ENCODE measurements at regions not wholly inside any gene's neighbourhood (a gene's known extent, or its start where the extent isn't known, plus 50 kb on each side); places are given as distances from the start of the nearest gene placed in this dataset.

DNA sequence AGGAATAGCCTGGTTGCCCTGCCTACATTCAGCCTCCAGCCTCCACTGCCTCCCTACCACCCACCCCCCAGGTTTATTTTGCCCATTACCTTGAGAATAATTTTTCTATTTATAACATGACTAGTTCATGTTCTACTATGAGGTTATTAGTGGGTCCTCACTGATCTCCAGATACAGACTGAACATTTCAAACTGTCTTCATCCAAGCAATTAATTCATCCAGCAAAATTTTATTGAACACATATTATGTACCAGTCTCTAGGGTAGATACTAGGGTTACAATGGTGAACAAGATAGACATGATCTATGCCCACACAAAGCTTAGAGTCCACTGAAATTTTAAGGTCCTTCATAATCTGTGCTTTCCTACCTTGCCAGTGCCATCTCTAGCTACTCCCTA, 51.6 kb upstream of the FHIP2A start:
- Histone ChIP-seq H2AFZ (ENCODE audit: low read length) (no peak overlapping the region), H4K91ac (replicated peaks; ENCODE audit: insufficient read length, low read length) (no peak overlapping the region), H3K27me3 (replicated peaks in 1 of 4; ENCODE audit: control insufficient read depth in 3 of 4, extremely low read depth in 1 of 4, insufficient read depth in 3 of 4, low read length in 3 of 4) (peaks cover 0 to 8% (median 4%) of the 10 kb centered on the region in 4 experiments; a peak in 4 of 7 replicates), H3K56ac (replicated peaks; ENCODE audit: insufficient read length, low read depth, low read length) (no peak overlapping the region), H3K14ac (ENCODE audit: insufficient read length) (no peak overlapping the region), H3K4ac (replicated peaks; ENCODE audit: insufficient read length, low read depth, low read length) (no peak overlapping the region), H3K4me1 (replicated peaks in 1 of 4; ENCODE audit: control insufficient read depth in 3 of 4, insufficient read depth in 4 of 4, low read length in 3 of 4) (peaks cover 0 to 2% (median under 1%) of the 10 kb centered on the region in 4 experiments; a peak in 2 of 7 replicates), H2BK15ac (ENCODE audit: low read length) (no peak overlapping the region), H2BK20ac (ENCODE audit: low read length) (no peak overlapping the region), H3K79me1 (ENCODE audit: low read depth, low read length) (no peaks in the 10 kb centered on the region), H4K8ac (ENCODE audit: extremely low read depth, insufficient read depth, low read length) (no peak overlapping the region), H3K4me2 (ENCODE audit: insufficient read depth in 1 of 2, low read depth in 2 of 2, low read length in 2 of 2) (no peak overlapping the region), H4K20me1 (replicated peaks in 1 of 2; ENCODE audit: control insufficient read depth in 1 of 2, insufficient read depth in 2 of 2, low read length in 2 of 2) (no peaks in the 10 kb centered on the region), H4K5ac (ENCODE audit: insufficient read length, low read depth, low read length) (no peak overlapping the region), H3K9ac (replicated peaks in 1 of 4; ENCODE audit: extremely low read depth in 1 of 4, low read depth in 3 of 4, low read length in 3 of 4) (no peak overlapping the region), H3K4me3 (ENCODE audit: extremely low read depth in 1 of 4, insufficient read depth in 2 of 4, low read depth in 3 of 4, low read length in 4 of 4) (no peak overlapping the region), H2BK5ac (ENCODE audit: low read depth, low read length) (no peak overlapping the region), H2AK5ac (ENCODE audit: low read depth, low read length) (no peak overlapping the region), H3K27ac (ENCODE audit: low read depth, low read length) (no peak overlapping the region), H3K18ac (ENCODE audit: extremely low read depth, low read length) (no peak overlapping the region), H3K36me3 (ENCODE audit: control insufficient read depth in 2 of 4, insufficient read depth in 4 of 4, low read length in 3 of 4) (no peaks in the 10 kb centered on the region), H3K79me2 (ENCODE audit: control insufficient read depth in 1 of 2, insufficient read depth in 2 of 2, low read length in 2 of 2) (no peaks in the 10 kb centered on the region), H2BK120ac (replicated peaks; ENCODE audit: low read depth, low read length) (no peak overlapping the region), H3K9me3 (ENCODE audit: insufficient read depth in 2 of 2, low read depth in 1 of 2, low read length in 1 of 2) (no peaks in the 10 kb centered on the region), H3K23me2 (ENCODE audit: low read depth, low read length) (peaks cover 6% of the 10 kb centered on the region; the same call in 1 of the 2 replicates), H2BK12ac (ENCODE audit: low read depth, low read length) (no peak overlapping the region), H3K23ac (ENCODE audit: insufficient read length) (no peak overlapping the region)
- ChIA-PET CTCF (ENCODE audit: partially characterized antibody) (no interaction called here), POLR2A (ENCODE audit: partially characterized antibody) (interaction anchor here (0.6 kb wide), 1 partner anchor 13 kb away, joined by 3 read pairs; no protein-coding TSS in a partner anchor)
- TF ChIP-seq TAF7 (optimal IDR thresholded peaks at IDR 0.05; ENCODE audit: borderline replicate concordance, low read depth, low read length) (no peak), CHD2 (IDR thresholded peaks at IDR 0.05; ENCODE audit: low read length) (no peak), GTF2F1 (IDR thresholded peaks at IDR 0.05; ENCODE audit: borderline replicate concordance, low read depth, low read length) (no peak), YY1 (IDR thresholded peaks at IDR 0.05; ENCODE audit: low read depth, low read length) (no peak), EP300 (IDR thresholded peaks at IDR 0.05; ENCODE audit: borderline replicate concordance in 1 of 2, low read depth in 2 of 2, low read length in 2 of 2) (no peak), HDAC6 (IDR thresholded peaks at IDR 0.05; ENCODE audit: low read depth, low read length) (no peak), CREB1 (IDR thresholded peaks at IDR 0.05) (no peak), KDM1A (IDR thresholded peaks at IDR 0.05; ENCODE audit: borderline replicate concordance, low read length) (no peak), CBX8 (IDR thresholded peaks at IDR 0.05; ENCODE audit: borderline replicate concordance, low read depth, low read length) (no peak), CTBP2 (IDR thresholded peaks at IDR 0.05; ENCODE audit: borderline replicate concordance, insufficient read depth, insufficient read length, low read length) (no peak), RAD21 (IDR thresholded peaks at IDR 0.05 in 1 of 2, conservative IDR thresholded peaks at IDR 0.05 in 1 of 2; ENCODE audit: low read depth in 2 of 2, low read length in 2 of 2) (no peak), SP2 (IDR thresholded peaks at IDR 0.05; ENCODE audit: low read length) (no peak)
- DNase-seq (ENCODE audit: low read depth in 1 of 2, low spot score in 2 of 2): no peak
- no peak for FAIRE-seq
